IgD-negative memory B cell (primary cell): ENCODE measurements at regions not wholly inside any gene's neighbourhood (a gene's known extent, or its start where the extent isn't known, plus 50 kb on each side); places are given as distances from the start of the nearest gene placed in this dataset.
"Not testable (repeated sequence)": the region's sequence is repeated elsewhere in the genome, so short reads cannot be mapped to it uniquely, and the experiment has no call there.

Experiments
- H3K27ac Mint-ChIP-seq, 3 donors: one replicate each; pipeline ENCODE4 v1.8.0; 2020 to 2022; ENCODE audit warnings: mild to moderate bottlenecking in 3 of 3, mixed read lengths in 3 of 3, moderate library complexity in 1 of 3
- H3K27me3 Mint-ChIP-seq: one replicate; pipeline ENCODE4 v1.8.0; 2021; ENCODE audit warnings: mixed read lengths
- H3K36me3 Mint-ChIP-seq: one replicate; pipeline ENCODE4 v1.8.0; 2020; ENCODE audit warnings: mild to moderate bottlenecking, mixed read lengths
- H3K4me1 Mint-ChIP-seq, 3 donors: one replicate each; pipeline ENCODE4 v1.8.0; 2020 to 2022; ENCODE audit warnings: mixed read lengths in 3 of 3, mild to moderate bottlenecking in 1 of 3
- H3K4me3 Mint-ChIP-seq, 4 donors: one replicate each; pipeline ENCODE4 v1.8.0; 2020 to 2022; ENCODE audit warnings: mild to moderate bottlenecking in 4 of 4, mixed read lengths in 4 of 4, moderate library complexity in 3 of 4
- H3K9me3 Mint-ChIP-seq, 3 donors: one replicate each; pipeline ENCODE4 v1.8.0; 2020 to 2021; ENCODE audit warnings: mixed read lengths in 3 of 3, mild to moderate bottlenecking in 1 of 3

GRCh38 chr22:19593991-19594569 is 69.9 kb upstream of the CLDN5 start:
- Mint-ChIP-seq H3K4me3 (no peak overlapping the region), H3K27me3 (peaks cover 9% of the 10 kb centered on the region), H3K27ac (peak overlapping the region in 1 of 3 donors; percentile 46), H3K4me1 (peaks cover 8 to 23% (median 13%) of the 10 kb centered on the region in 3 donors), H3K9me3 (no peaks in the 10 kb centered on the region), H3K36me3 (peaks cover 6% of the 10 kb centered on the region)

DNA sequence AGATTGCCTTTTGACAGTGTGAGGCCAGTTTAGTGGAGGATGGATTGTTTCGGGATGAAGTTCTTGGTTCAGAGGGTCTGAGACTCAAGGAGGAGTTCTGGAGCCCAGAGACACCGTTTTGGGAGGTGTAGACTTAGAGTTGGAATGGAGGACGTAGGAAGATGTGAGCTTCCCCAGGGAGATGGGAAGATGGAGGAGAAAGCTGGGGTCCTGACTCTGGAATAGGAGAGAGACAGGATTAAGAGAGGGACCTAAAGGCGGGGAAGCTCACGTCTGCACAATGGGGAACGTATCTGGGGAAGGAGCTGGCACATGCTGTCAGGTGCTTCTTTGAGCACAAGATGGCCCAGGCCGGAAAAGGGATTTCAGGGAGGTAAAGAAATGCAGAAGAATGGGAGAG is 71.3 kb upstream of the CLDN5 start:
- Mint-ChIP-seq H3K4me3 (peak overlapping the region in 1 of 4 donors; percentile 85), H3K27ac (no peak overlapping the region), H3K9me3 (no peaks in the 10 kb centered on the region), H3K36me3 (peaks cover 4% of the 10 kb centered on the region), H3K4me1 (peaks cover 8 to 23% (median 13%) of the 10 kb centered on the region in 3 donors), H3K27me3 (peaks cover 5% of the 10 kb centered on the region)

- peak overlapping the region in 3 of 4 donors; percentile 54 to 86 (median 57) for H3K4me3 Mint-ChIP-seq
- H3K27me3 Mint-ChIP-seq = peaks cover 5% of the 10 kb centered on the region
- H3K4me1 Mint-ChIP-seq = peaks cover 8 to 23% (median 13%) of the 10 kb centered on the region in 3 donors
- H3K9me3 Mint-ChIP-seq = no peaks in the 10 kb centered on the region
- H3K36me3 Mint-ChIP-seq = peaks cover 7% of the 10 kb centered on the region
- H3K27ac Mint-ChIP-seq = peak overlapping the region; percentile 6 to 87 (median 18)
Measured at GRCh38 chr22:19596680-19597398, 72.6 kb upstream of the CLDN5 start.

GRCh38 chr22:19597399-19597735 is 73.2 kb upstream of the CLDN5 start:
- Mint-ChIP-seq H3K4me1 (peaks cover 8 to 23% (median 13%) of the 10 kb centered on the region in 3 donors), H3K27ac (peak overlapping the region; percentile 6 to 87 (median 18)), H3K27me3 (peaks cover 5% of the 10 kb centered on the region), H3K9me3 (no peaks in the 10 kb centered on the region), H3K36me3 (peaks cover 7% of the 10 kb centered on the region), H3K4me3 (peak overlapping the region in 3 of 4 donors; percentile 43 to 86 (median 54))

DNA sequence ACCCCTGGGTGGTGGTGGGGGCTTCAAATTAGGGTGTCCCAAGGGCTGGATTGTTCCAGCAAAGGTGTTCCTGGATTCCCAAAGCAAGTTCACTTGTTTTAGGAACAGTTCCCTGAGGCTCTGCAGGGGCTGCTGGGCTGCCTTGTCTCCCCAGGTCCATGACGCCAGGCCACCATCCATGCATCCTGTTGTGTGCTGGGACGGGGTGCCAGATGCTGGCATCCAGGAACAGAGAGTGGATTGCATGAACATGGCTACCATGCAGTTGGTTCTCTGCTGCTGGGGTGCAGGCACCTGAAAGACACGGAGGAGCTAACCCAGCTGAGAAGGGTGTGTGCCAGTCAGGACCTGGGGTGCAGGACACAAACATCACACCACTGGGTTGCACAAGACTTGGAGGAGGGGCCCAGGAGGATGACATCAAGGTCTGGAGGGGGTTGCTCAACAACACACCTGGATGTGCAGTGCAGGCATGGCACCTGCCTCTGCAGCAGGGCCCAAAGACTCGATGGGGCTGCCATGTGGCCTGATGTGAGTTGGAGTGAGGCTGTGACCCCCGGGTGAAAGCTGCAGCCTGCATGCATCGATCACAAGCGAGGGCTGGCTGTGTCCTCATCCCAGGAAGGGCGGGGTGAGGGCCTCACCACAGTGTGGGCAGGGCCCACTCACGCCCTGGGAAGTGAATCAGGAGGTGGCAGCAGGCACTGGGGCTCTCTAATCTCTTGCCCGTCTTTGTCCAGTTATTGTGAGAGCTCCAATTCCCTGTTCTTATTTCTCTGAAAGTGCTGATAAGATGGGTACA is 74.0 kb upstream of the CLDN5 start:
- H3K4me3 Mint-ChIP-seq = peak overlapping the region in 2 of 4 donors; percentile 5 to 56

DNA sequence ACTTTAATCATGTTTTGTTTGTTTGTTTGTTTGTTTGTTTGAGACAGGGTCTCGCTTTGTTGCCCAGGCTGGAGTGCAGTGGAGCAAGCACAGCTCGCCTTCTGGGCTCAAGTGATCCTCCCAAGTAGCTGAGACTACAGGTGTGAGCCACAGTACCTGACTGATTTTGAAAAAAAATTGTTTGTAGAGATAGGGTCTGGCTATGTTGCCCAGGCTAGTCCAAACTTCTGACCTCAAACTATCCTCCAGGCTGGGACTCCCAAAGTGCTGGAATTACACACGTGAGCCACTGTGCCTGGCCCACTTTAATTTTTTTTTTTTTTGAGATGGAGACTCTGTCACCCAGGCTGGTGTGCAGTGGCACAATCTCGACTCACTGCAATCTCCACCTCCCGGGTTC is 74.8 kb upstream of the CLDN5 start:
- H3K36me3 Mint-ChIP-seq = peaks cover 7% of the 10 kb centered on the region
- H3K4me3 Mint-ChIP-seq = peak overlapping the region in 1 of 4 donors; percentile 56
- no peaks in the 10 kb centered on the region for H3K9me3 Mint-ChIP-seq
- H3K4me1 Mint-ChIP-seq = peaks cover 13 to 26% (median 13%) of the 10 kb centered on the region in 3 donors
- H3K27me3 Mint-ChIP-seq = peaks cover 4% of the 10 kb centered on the region
- peak overlapping the region in 1 of 3 donors; percentile 73 for H3K27ac Mint-ChIP-seq

More for the DNA sequence above, 74.0 kb upstream of the CLDN5 start:
- peaks cover 4% of the 10 kb centered on the region for H3K27me3 Mint-ChIP-seq
- peak overlapping the region in 1 of 3 donors; percentile 73 for H3K27ac Mint-ChIP-seq
- no peaks in the 10 kb centered on the region for H3K9me3 Mint-ChIP-seq
- peaks cover 7% of the 10 kb centered on the region for H3K36me3 Mint-ChIP-seq
- H3K4me1 Mint-ChIP-seq = peaks cover 13 to 26% (median 13%) of the 10 kb centered on the region in 3 donors

GRCh38 chr22:19599626-19600243 is 75.5 kb upstream of the CLDN5 start:
- peaks cover 7% of the 10 kb centered on the region for H3K36me3 Mint-ChIP-seq
- H3K4me1 Mint-ChIP-seq = peaks cover 13 to 28% (median 13%) of the 10 kb centered on the region in 3 donors
- H3K27ac Mint-ChIP-seq = no peak overlapping the region
- peaks cover 4% of the 10 kb centered on the region for H3K27me3 Mint-ChIP-seq
- no peaks in the 10 kb centered on the region for H3K9me3 Mint-ChIP-seq
- no peak overlapping the region for H3K4me3 Mint-ChIP-seq

DNA sequence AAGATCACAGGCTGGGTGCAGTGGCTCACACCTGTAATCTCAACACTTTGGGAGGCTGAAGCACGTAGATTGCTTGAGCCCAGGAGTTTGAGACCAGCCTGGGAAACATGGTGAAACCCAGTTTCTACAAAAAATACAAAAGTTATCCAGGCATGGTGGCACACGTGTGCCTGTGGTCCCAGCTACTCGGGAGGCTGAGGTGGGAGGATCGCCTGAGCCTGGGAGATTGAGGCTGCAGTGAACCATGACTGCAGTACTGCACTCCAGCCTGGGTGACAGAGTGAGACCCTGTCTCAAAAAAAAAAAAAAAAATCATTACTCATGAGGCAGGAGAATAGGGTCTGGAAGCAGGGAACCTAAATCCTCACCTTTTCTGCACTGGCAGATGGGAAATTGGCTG is 79.1 kb upstream of the CLDN5 start:
- not testable (repeated sequence) for H3K27me3 Mint-ChIP-seq, H3K4me1 Mint-ChIP-seq, H3K27ac Mint-ChIP-seq, H3K4me3 Mint-ChIP-seq, H3K9me3 Mint-ChIP-seq, H3K36me3 Mint-ChIP-seq

GRCh38 chr22:19603767-19604166 is 79.6 kb upstream of the CLDN5 start:
- Mint-ChIP-seq H3K27me3 (peaks cover 9% of the 10 kb centered on the region), H3K4me1 (peaks cover 1 to 6% (median 5%) of the 10 kb centered on the region in 3 donors), H3K4me3 (no peak overlapping the region), H3K27ac (peak overlapping the region in 1 of 3 donors; percentile 9), H3K36me3 (peaks cover 2% of the 10 kb centered on the region), H3K9me3 (no peaks in the 10 kb centered on the region)

GRCh38 chr22:19604711-19605268 is 80.6 kb upstream of the CLDN5 start:
- no peak overlapping the region for H3K4me3 Mint-ChIP-seq
- H3K36me3 Mint-ChIP-seq = peaks cover 2% of the 10 kb centered on the region
- peaks cover 13% of the 10 kb centered on the region for H3K27me3 Mint-ChIP-seq
- H3K27ac Mint-ChIP-seq = no peak overlapping the region
- no peaks in the 10 kb centered on the region for H3K9me3 Mint-ChIP-seq
- peaks cover 5 to 7% (median 6%) of the 10 kb centered on the region in 3 donors for H3K4me1 Mint-ChIP-seq

DNA sequence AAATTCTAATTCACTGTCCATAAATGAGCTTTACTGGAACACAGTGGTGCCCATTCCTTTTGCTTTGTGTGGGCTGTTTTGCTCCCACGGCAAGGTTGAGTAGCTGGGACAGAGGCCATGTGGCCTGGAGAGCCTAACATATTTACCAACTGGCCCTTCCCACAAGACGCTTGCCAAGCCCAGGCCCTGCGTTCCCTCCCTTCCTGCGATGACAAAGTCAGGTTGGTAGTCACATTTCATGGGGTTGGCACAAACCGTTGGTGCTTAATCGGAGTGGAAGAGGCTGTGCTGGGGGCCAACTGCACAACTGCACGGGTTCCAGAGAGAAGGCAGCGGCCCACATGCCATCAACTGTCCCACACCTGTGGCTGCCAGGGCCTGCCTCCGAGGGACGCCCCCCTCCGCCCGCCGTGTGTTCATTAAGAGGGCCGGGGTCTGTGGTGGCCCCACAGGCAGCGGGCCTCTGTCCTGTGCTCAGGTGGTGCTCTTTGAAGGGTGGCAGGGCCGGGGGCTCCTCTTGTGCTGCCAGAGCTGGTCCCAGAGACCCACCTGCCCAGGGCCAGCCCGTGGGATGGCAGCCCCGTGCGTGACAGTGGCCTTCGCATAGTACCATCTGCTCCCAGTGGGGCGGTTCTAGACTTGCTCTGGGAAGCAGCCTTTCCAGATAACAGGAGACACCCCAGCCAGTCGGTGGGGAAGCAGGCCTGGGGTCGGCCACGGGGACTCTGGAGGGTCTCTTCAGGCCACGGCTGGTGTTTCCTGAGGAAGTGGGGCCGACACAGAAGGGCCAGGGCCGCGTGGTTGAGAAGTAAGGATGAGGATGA is 81.5 kb upstream of the CLDN5 start:
- H3K9me3 Mint-ChIP-seq = no peaks in the 10 kb centered on the region
- H3K36me3 Mint-ChIP-seq = peaks cover 2% of the 10 kb centered on the region
- H3K4me3 Mint-ChIP-seq = no peak overlapping the region
- H3K27ac Mint-ChIP-seq = no peak overlapping the region
- peaks cover 5 to 9% (median 8%) of the 10 kb centered on the region in 3 donors for H3K4me1 Mint-ChIP-seq
- peaks cover 14% of the 10 kb centered on the region for H3K27me3 Mint-ChIP-seq

GRCh38 chr22:19606332-19607191 is 82.4 kb upstream of the CLDN5 start:
- Mint-ChIP-seq H3K9me3 (no peaks in the 10 kb centered on the region), H3K4me1 (peaks cover 5 to 13% (median 8%) of the 10 kb centered on the region in 3 donors), H3K36me3 (peaks cover under 1% of the 10 kb centered on the region), H3K27ac (no peak overlapping the region), H3K27me3 (peaks cover 17% of the 10 kb centered on the region), H3K4me3 (no peak overlapping the region)
